GM19452 (cell line): ENCODE measurements at regions not wholly inside any gene's neighbourhood (a gene's known extent, or its start where the extent isn't known, plus 50 kb on each side); places are given as distances from the start of the nearest gene placed in this dataset.

Source experiments
- ATAC-seq: cut with Tn5 transposase; IDR thresholded peaks from one replicate; pipeline ENCODE4 v1.9.1; 2021; ENCODE audit not compliant: unreplicated experiment

- no peak for ATAC-seq
Measured at GRCh38 chr10:113357681-113358300, 195.1 kb upstream of the HABP2 start.

GRCh38 chr10:113359655-113360054, 193.2 kb upstream of the HABP2 start:
- ATAC-seq = no peak

GRCh38 chr10:113360870-113361269, 192.0 kb upstream of the HABP2 start:
- no peak for ATAC-seq

- ATAC-seq = no peak
Measured at GRCh38 chr10:113362645-113363091, 190.2 kb upstream of the HABP2 start.

- no peak for ATAC-seq
Measured at GRCh38 chr10:113364227-113364626, 188.6 kb upstream of the HABP2 start.

GRCh38 chr10:113368666-113369364, 184.0 kb upstream of the HABP2 start:
- no peak for ATAC-seq

- no peak for ATAC-seq
Measured at GRCh38 chr10:113369365-113369694, 183.5 kb upstream of the HABP2 start.

GRCh38 chr10:113376428-113376827, 176.4 kb upstream of the HABP2 start:
- no peak for ATAC-seq

GRCh38 chr10:113379091-113379490, 173.8 kb upstream of the HABP2 start:
- no peak for ATAC-seq

GRCh38 chr10:113381416-113381815, 171.4 kb upstream of the HABP2 start:
- no peak for ATAC-seq

- ATAC-seq = peak; percentile 63
Measured at GRCh38 chr10:113381981-113382509, 170.8 kb upstream of the HABP2 start.

- no peak for ATAC-seq
Measured at GRCh38 chr10:113382691-113383090, 170.2 kb upstream of the HABP2 start.

- no peak for ATAC-seq
Measured at GRCh38 chr10:113384181-113384580, 168.7 kb upstream of the HABP2 start.

- peak; percentile 72 for ATAC-seq
Measured at GRCh38 chr10:113385021-113385999, 167.5 kb upstream of the HABP2 start.

- no peak for ATAC-seq
Measured at GRCh38 chr10:113386005-113386404, 166.8 kb upstream of the HABP2 start.

GRCh38 chr10:113389969-113390368, 162.9 kb upstream of the HABP2 start:
- no peak for ATAC-seq

GRCh38 chr10:113390896-113391295, 162.0 kb upstream of the HABP2 start:
- ATAC-seq = no peak

GRCh38 chr10:113397047-113397446, 155.8 kb upstream of the HABP2 start:
- ATAC-seq = no peak

GRCh38 chr10:113399065-113399464, 153.8 kb upstream of the HABP2 start:
- ATAC-seq = no peak

GRCh38 chr10:113402602-113403001, 150.3 kb upstream of the HABP2 start:
- no peak for ATAC-seq

GRCh38 chr10:113407218-113407617, 145.6 kb upstream of the HABP2 start:
- no peak for ATAC-seq
